ENCODE measurements at regions not wholly inside any gene's neighbourhood (a gene's known extent, or its start where the extent isn't known, plus 50 kb on each side); places are given as distances from the start of the nearest gene placed in this dataset.

- no peak for DNase-seq (ENCODE audit: unreplicated experiment)
- no peaks in the 10 kb centered on the region for H3K9me3 Mint-ChIP-seq (ENCODE audit: unreplicated experiment)
- POLR2A ChIA-PET: no interaction called here
Measured at GRCh38 chr3:166085164-166085856, 248.1 kb upstream of the BCHE start.

GRCh38 chr3:166080096-166080495 is 242.9 kb upstream of the BCHE start:
- H3K27ac Mint-ChIP-seq (ENCODE audit: low read depth, unreplicated experiment): no peak overlapping the region
- intact Hi-C loops (cut with micrococcal nuclease): no loop called here
- ChIA-PET CTCF (no interaction called here), POLR2A (no interaction called here)
- no peaks in the 10 kb centered on the region for H3K36me3 Mint-ChIP-seq (ENCODE audit: insufficient read depth, unreplicated experiment)
- DNase-seq (ENCODE audit: unreplicated experiment): no peak
- no peaks in the 10 kb centered on the region for H3K27me3 Mint-ChIP-seq (ENCODE audit: insufficient read depth, unreplicated experiment)
- no TSS peak for BruUV-seq (replicated peaks)
- H3K4me3 Mint-ChIP-seq (ENCODE audit: unreplicated experiment): no peak overlapping the region
- TF ChIP-seq, protein P1, sequence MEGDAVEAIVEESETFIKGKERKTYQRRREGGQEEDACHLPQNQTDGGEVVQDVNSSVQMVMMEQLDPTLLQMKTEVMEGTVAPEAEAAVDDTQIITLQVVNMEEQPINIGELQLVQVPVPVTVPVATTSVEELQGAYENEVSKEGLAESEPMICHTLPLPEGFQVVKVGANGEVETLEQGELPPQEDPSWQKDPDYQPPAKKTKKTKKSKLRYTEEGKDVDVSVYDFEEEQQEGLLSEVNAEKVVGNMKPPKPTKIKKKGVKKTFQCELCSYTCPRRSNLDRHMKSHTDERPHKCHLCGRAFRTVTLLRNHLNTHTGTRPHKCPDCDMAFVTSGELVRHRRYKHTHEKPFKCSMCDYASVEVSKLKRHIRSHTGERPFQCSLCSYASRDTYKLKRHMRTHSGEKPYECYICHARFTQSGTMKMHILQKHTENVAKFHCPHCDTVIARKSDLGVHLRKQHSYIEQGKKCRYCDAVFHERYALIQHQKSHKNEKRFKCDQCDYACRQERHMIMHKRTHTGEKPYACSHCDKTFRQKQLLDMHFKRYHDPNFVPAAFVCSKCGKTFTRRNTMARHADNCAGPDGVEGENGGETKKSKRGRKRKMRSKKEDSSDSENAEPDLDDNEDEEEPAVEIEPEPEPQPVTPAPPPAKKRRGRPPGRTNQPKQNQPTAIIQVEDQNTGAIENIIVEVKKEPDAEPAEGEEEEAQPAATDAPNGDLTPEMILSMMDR (IDR thresholded peaks at IDR 0.05; ENCODE audit: unreplicated experiment): no peak
- H3K4me1 Mint-ChIP-seq (ENCODE audit: insufficient read depth, unreplicated experiment): no peaks in the 10 kb centered on the region
- H3K9me3 Mint-ChIP-seq (ENCODE audit: unreplicated experiment): no peaks in the 10 kb centered on the region

More at GRCh38 chr3:166085164-166085856, 248.1 kb upstream of the BCHE start:
- intact Hi-C loops (cut with micrococcal nuclease): no loop called here
- no peak overlapping the region for H3K27ac Mint-ChIP-seq (ENCODE audit: low read depth, unreplicated experiment)
- H3K36me3 Mint-ChIP-seq (ENCODE audit: insufficient read depth, unreplicated experiment): no peaks in the 10 kb centered on the region
- TF ChIP-seq, protein P1 (IDR thresholded peaks at IDR 0.05; ENCODE audit: unreplicated experiment): no peak
- no TSS peak for BruUV-seq (replicated peaks)
- H3K4me1 Mint-ChIP-seq (ENCODE audit: insufficient read depth, unreplicated experiment): peaks cover 10% of the 10 kb centered on the region
- no peak overlapping the region for H3K4me3 Mint-ChIP-seq (ENCODE audit: unreplicated experiment)
- H3K27me3 Mint-ChIP-seq (ENCODE audit: insufficient read depth, unreplicated experiment): no peaks in the 10 kb centered on the region
- CTCF ChIA-PET: no interaction called here

DNA sequence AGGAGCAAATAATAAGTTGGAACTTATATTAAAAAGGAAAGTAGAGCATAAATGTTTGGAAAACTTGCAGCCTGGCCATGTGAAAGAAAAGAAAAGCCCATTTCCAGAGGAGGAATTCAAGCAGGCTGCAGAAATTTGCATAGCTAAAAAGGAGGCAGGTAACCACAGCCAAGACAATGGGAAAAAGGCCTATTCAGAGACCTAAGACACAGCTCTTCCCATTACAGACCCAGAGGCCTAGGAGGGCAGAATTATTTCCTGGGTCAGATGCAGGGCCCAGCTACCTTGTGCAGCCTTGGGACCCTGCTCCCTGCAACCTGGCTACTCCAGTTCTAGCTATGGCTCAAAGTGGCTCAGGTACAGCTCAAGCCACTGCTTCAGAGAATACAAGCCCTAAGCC is 234.6 kb upstream of the BCHE start:
- H3K4me3 Mint-ChIP-seq (ENCODE audit: unreplicated experiment): no peak overlapping the region
- no peaks in the 10 kb centered on the region for H3K9me3 Mint-ChIP-seq (ENCODE audit: unreplicated experiment)
- H3K27me3 Mint-ChIP-seq (ENCODE audit: insufficient read depth, unreplicated experiment): no peaks in the 10 kb centered on the region
- intact Hi-C loops (cut with micrococcal nuclease): no loop called here
- BruUV-seq (replicated peaks): no TSS peak
- CTCF ChIA-PET: interaction anchor here (0.7 kb wide), 1 partner anchor 25 kb away, joined by 3 read pairs; no protein-coding TSS in a partner anchor
- POLR2A ChIA-PET: interaction anchor here (0.5 kb wide), 1 partner anchor 536 kb away, joined by 4 read pairs; no protein-coding TSS in a partner anchor
- no peaks in the 10 kb centered on the region for H3K36me3 Mint-ChIP-seq (ENCODE audit: insufficient read depth, unreplicated experiment)
- no peak for DNase-seq (ENCODE audit: unreplicated experiment)
- TF ChIP-seq, protein P1 (IDR thresholded peaks at IDR 0.05; ENCODE audit: unreplicated experiment): no peak
- H3K4me1 Mint-ChIP-seq (ENCODE audit: insufficient read depth, unreplicated experiment): no peaks in the 10 kb centered on the region
- H3K27ac Mint-ChIP-seq (ENCODE audit: low read depth, unreplicated experiment): no peak overlapping the region

- ChIA-PET POLR2A (no interaction called here), CTCF (no interaction called here)
- Mint-ChIP-seq H3K36me3 (ENCODE audit: insufficient read depth, unreplicated experiment) (no peaks in the 10 kb centered on the region), H3K27ac (ENCODE audit: low read depth, unreplicated experiment) (no peak overlapping the region), H3K4me3 (ENCODE audit: unreplicated experiment) (no peak overlapping the region), H3K9me3 (ENCODE audit: unreplicated experiment) (no peaks in the 10 kb centered on the region), H3K4me1 (ENCODE audit: insufficient read depth, unreplicated experiment) (no peaks in the 10 kb centered on the region), H3K27me3 (ENCODE audit: insufficient read depth, unreplicated experiment) (no peaks in the 10 kb centered on the region)
- no TSS peak for BruUV-seq (replicated peaks)
- no peak for DNase-seq (ENCODE audit: unreplicated experiment)
- TF ChIP-seq, protein P1 (IDR thresholded peaks at IDR 0.05; ENCODE audit: unreplicated experiment): no peak
- intact Hi-C loops (cut with micrococcal nuclease): no loop called here
Measured at GRCh38 chr3:166064476-166064875, 227.3 kb upstream of the BCHE start.
